B cell (primary cell): ENCODE measurements at regions not wholly inside any gene's neighbourhood (a gene's known extent, or its start where the extent isn't known, plus 50 kb on each side); places are given as distances from the start of the nearest gene placed in this dataset.

Source experiments
- ATAC-seq: fragments of 200-7000 bp; cut with Tn5 transposase; one replicate; pipeline ENCODE4 v1.10.0; 2021; ENCODE audit warnings: low read depth, mild to moderate bottlenecking, moderate number of reproducible peaks, moderate library complexity
- CTCF ChIA-PET: fragments of 350-600 bp; sonication (Branson Sonifier 250); formaldehyde crosslinking; loops from one replicate; lab custom pipeline; 2021; ENCODE audit warnings: antibody characterized with exemption, inconsistent platforms; lab: Charles Lee
- POLR2A ChIA-PET: fragments of 350-600 bp; sonication (Branson Sonifier 250); formaldehyde crosslinking; loops from one replicate; lab custom pipeline; 2021; ENCODE audit warnings: antibody characterized with exemption; lab: Charles Lee
- DNase-seq: peaks from one replicate; pipeline ENCODE4 v3.0.0; 2013
- H2AFZ ChIP-seq: 2 replicates; pipeline ENCODE4 v1.6.1; 2012; ENCODE audit warnings: mild to moderate bottlenecking, low read depth, low read length; ENCODE audit not compliant: insufficient read depth, poor library complexity, severe bottlenecking
- H3K27ac ChIP-seq, 2 donors: 1 replicate in 1 of 2; 2 replicates in 1 of 2; pipeline ENCODE4 v1.5.1; 2012 to 2013; ENCODE audit warnings: low read length in 2 of 2, mild to moderate bottlenecking in 2 of 2, moderate library complexity in 1 of 2
- H3K27me3 ChIP-seq, 4 experiments: fragments of 200-600 bp in 1 of 4; sonication (generic) in 1 of 4; replicated peaks in 1 of 4; 1 replicate in 2 of 4; 2 replicates in 2 of 4; pipeline versions ENCODE4 v1.6.1 to v1.7.0; 2013 to 2016; ENCODE audit warnings: low read length in 3 of 4, mild to moderate bottlenecking in 2 of 4, mixed read lengths in 1 of 4, moderate library complexity in 1 of 4; ENCODE audit not compliant: insufficient read depth in 4 of 4, control insufficient read depth in 3 of 4; ENCODE audit errors: control extremely low read depth in 1 of 4
- H3K36me3 ChIP-seq, 2 experiments: replicated peaks in 1 of 2; 1 replicate in 1 of 2; 2 replicates in 1 of 2; pipeline versions ENCODE4 v1.6.1 to v1.7.1; 2013; ENCODE audit warnings: low read length in 1 of 2; ENCODE audit not compliant: insufficient read depth in 2 of 2, control insufficient read depth in 1 of 2; ENCODE audit errors: control extremely low read depth in 1 of 2, extremely low read depth in 1 of 2
- H3K4me1 ChIP-seq, 2 donors: fragments of 200-600 bp in 1 of 2; sonication (generic) in 1 of 2; 1 replicate in 1 of 2; 2 replicates in 1 of 2; pipeline versions ENCODE4 v1.5.1 to v1.6.1; 2013 to 2017; ENCODE audit warnings: low read length in 2 of 2; ENCODE audit not compliant: control insufficient read depth in 2 of 2, insufficient read depth in 2 of 2
- H3K4me2 ChIP-seq: replicated peaks from 2 replicates; pipeline ENCODE3; 2012; ENCODE audit warnings: mild to moderate bottlenecking, low read depth, low read length; ENCODE audit not compliant: poor library complexity, severe bottlenecking
- H3K4me3 ChIP-seq, 5 experiments: fragments of 200-600 bp in 1 of 5; sonication (generic) in 1 of 5; 1 replicate in 3 of 5; 2 replicates in 2 of 5; pipeline versions ENCODE4 v1.5.1 to v1.7.0; 2011 to 2016; ENCODE audit warnings: low read length in 4 of 5, mild to moderate bottlenecking in 4 of 5, low read depth in 2 of 5, control low read depth in 1 of 5, moderate library complexity in 1 of 5; ENCODE audit not compliant: insufficient read depth in 1 of 5; ENCODE audit errors: control extremely low read depth in 1 of 5, extremely low read depth in 1 of 5
- H3K79me2 ChIP-seq: fragments of 200-600 bp; sonication (generic); one replicate; pipeline ENCODE4 v1.6.0; 2016; ENCODE audit warnings: low read length; ENCODE audit not compliant: control insufficient read depth, insufficient read depth
- H3K9ac ChIP-seq: fragments of 200-600 bp; sonication (generic); 2 replicates; pipeline ENCODE4 v1.6.1; 2017; ENCODE audit warnings: mild to moderate bottlenecking, low read length, moderate library complexity
- H3K9me3 ChIP-seq, 3 donors: one replicate each; pipeline versions ENCODE4 v1.6.1 to v1.7.1; 2013; ENCODE audit warnings: low read length in 2 of 3; ENCODE audit not compliant: control insufficient read depth in 2 of 3, insufficient read depth in 1 of 3; ENCODE audit errors: control extremely low read depth in 1 of 3
- H4K20me1 ChIP-seq: 2 replicates; pipeline ENCODE4 v1.6.0; 2012; ENCODE audit warnings: mild to moderate bottlenecking, low read length; ENCODE audit not compliant: insufficient read depth, control insufficient read depth, poor library complexity, severe bottlenecking
- H3K27ac Mint-ChIP-seq: one replicate; pipeline ENCODE4 v1.8.0; 2021; ENCODE audit warnings: mixed read lengths
- H3K27me3 Mint-ChIP-seq: one replicate; pipeline ENCODE4 v1.8.0; 2021; ENCODE audit warnings: mixed read lengths
- H3K4me1 Mint-ChIP-seq: one replicate; pipeline ENCODE4 v1.8.0; 2021; ENCODE audit warnings: mixed read lengths
- H3K4me3 Mint-ChIP-seq: one replicate; pipeline ENCODE4 v1.8.0; 2021; ENCODE audit warnings: mixed read lengths
- H3K9me3 Mint-ChIP-seq: one replicate; pipeline ENCODE4 v1.8.0; 2022; ENCODE audit warnings: mixed read lengths; ENCODE audit not compliant: insufficient read depth
- EZH2 ChIP-seq: IDR thresholded peaks from 2 replicates; pipeline ENCODE4 v1.6.1; 2012; ENCODE audit warnings: borderline replicate concordance, low read depth, mild to moderate bottlenecking, moderate library complexity, low read length; ENCODE audit not compliant: insufficient read depth, poor library complexity, severe bottlenecking
- WGBS: methylation state at CpG from one replicate; pipeline ENCODE4 v1.1.5; 2013; ENCODE audit warnings: missing lambda C conversion rate; ENCODE audit not compliant: insufficient coverage; 5-methylcytosine and 5-hydroxymethylcytosine counted together
- intact Hi-C: fragments of 100-400 bp; cut with micrococcal nuclease; formaldehyde crosslinking; loops from one replicate; pipeline ENCODE4 v1.10.0; 2022
- TF ChIP-seq, protein P1 (sequence below): fragments of 200-600 bp; IDR thresholded peaks from one replicate; pipeline ENCODE4 v1.8.0; 2022; ENCODE audit warnings: antibody characterized with exemption, mild to moderate bottlenecking

DNA sequence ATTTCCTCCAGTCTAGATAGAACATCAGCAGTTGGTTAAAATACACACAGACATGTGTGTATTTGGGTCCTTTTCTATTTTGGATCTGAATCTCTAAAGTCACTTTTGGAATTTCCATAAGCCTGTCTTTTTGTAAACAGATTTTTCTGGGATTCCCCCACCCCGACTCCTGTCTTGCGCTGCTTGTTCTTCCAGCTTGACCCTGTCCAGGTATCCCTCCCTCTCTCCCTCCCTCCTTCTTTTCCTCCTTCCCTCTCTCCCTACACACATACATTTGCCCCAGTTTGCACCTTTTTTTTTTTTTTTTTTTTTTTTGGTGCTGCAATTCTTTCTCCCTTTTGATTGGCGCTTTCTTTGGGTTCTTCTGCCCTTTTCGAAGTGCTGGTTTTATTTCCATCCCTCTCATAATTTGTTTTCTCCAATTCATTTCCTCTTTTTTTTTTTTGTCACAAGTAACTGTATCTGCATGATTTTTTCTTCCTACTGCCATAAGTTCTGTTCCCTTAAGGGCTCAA lies 114.8 kb upstream of the SERTAD2 start:
- 32% methylated on average over 2 of the region's 4 CpGs for WGBS

More for the DNA sequence above, 114.8 kb upstream of the SERTAD2 start:
- Histone ChIP-seq H3K4me1 (peaks cover 13% of the 10 kb centered on the region in 2 donors), H3K9ac (peak overlapping the region; percentile 94), H3K9me3 (peaks cover 0 to 3% (median 0%) of the 10 kb centered on the region in 3 donors), H3K36me3 (no peaks in the 10 kb centered on the region), H3K79me2 (no peaks in the 10 kb centered on the region), H3K4me2 (peak overlapping the region; percentile 92), H3K27ac (peak overlapping the region; percentile 82 to 95), H2AFZ (peak overlapping the region; percentile 77), H3K4me3 (peak overlapping the region; percentile 50 to 87 (median 84)), H3K27me3 (no peaks in the 10 kb centered on the region), H4K20me1 (no peaks in the 10 kb centered on the region)
- Mint-ChIP-seq H3K27ac (peak overlapping the region; percentile 85), H3K4me1 (peaks cover 21% of the 10 kb centered on the region), H3K9me3 (no peaks in the 10 kb centered on the region), H3K4me3 (peak overlapping the region; percentile 94), H3K27me3 (no peaks in the 10 kb centered on the region)
- ChIA-PET CTCF (interaction anchor here (0.7 to 2.5 kb wide), 13 partner anchors 16 to 182 kb away, joined by 3 to 17 read pairs (median 6); partner anchors contain the start of gene SERTAD2), POLR2A (interaction anchor here (0.7 to 2.0 kb wide), 10 partner anchors 17 to 161 kb away, joined by 3 to 19 read pairs (median 8); partner anchors contain the start of gene SERTAD2)
- intact Hi-C loops: loop anchor here (5.0 to 10.0 kb wide), 2 partner anchors 264 to 624 kb away; partner anchors contain the start of gene PELI1
- TF ChIP-seq, protein P1, sequence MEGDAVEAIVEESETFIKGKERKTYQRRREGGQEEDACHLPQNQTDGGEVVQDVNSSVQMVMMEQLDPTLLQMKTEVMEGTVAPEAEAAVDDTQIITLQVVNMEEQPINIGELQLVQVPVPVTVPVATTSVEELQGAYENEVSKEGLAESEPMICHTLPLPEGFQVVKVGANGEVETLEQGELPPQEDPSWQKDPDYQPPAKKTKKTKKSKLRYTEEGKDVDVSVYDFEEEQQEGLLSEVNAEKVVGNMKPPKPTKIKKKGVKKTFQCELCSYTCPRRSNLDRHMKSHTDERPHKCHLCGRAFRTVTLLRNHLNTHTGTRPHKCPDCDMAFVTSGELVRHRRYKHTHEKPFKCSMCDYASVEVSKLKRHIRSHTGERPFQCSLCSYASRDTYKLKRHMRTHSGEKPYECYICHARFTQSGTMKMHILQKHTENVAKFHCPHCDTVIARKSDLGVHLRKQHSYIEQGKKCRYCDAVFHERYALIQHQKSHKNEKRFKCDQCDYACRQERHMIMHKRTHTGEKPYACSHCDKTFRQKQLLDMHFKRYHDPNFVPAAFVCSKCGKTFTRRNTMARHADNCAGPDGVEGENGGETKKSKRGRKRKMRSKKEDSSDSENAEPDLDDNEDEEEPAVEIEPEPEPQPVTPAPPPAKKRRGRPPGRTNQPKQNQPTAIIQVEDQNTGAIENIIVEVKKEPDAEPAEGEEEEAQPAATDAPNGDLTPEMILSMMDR: no peak
- TF ChIP-seq EZH2: no peak
- DNase-seq: no peak
- ATAC-seq: no peak
